GM21717 (cell line): ENCODE measurements at regions not wholly inside any gene's neighbourhood (a gene's known extent, or its start where the extent isn't known, plus 50 kb on each side); places are given as distances from the start of the nearest gene placed in this dataset.

Experiments
- ATAC-seq: cut with Tn5 transposase; IDR thresholded peaks from one replicate; pipeline ENCODE4 v1.9.1; 2021; ENCODE audit warnings: mild to moderate bottlenecking, moderate library complexity; ENCODE audit not compliant: unreplicated experiment

- ATAC-seq = no peak
These were observed 96.7 kb upstream of the ARAP3 start for GRCh38 chr5:141778683-141779082.

- no peak for ATAC-seq
These were observed 96.2 kb upstream of the ARAP3 start for GRCh38 chr5:141778206-141778605.

- no peak for ATAC-seq
These were observed 95.7 kb upstream of the ARAP3 start for GRCh38 chr5:141777711-141778110.

- no peak for ATAC-seq
These were observed 95.1 kb upstream of the ARAP3 start for GRCh38 chr5:141777130-141777529.

GRCh38 chr5:141773779-141774562, 91.9 kb upstream of the ARAP3 start:
- ATAC-seq = no peak

GRCh38 chr5:141772281-141772680, 90.3 kb upstream of the ARAP3 start:
- no peak for ATAC-seq

GRCh38 chr5:141771562-141771961, 89.5 kb upstream of the ARAP3 start:
- ATAC-seq = no peak

- ATAC-seq = no peak
These were observed 89.0 kb upstream of the ARAP3 start for GRCh38 chr5:141771031-141771430.

GRCh38 chr5:141769671-141770070, 87.6 kb upstream of the ARAP3 start:
- no peak for ATAC-seq

- no peak for ATAC-seq
These were observed 85.6 kb upstream of the ARAP3 start for GRCh38 chr5:141767671-141768070.

- no peak for ATAC-seq
These were observed 84.0 kb upstream of the ARAP3 start for GRCh38 chr5:141765896-141766551.

- ATAC-seq = no peak
These were observed 81.5 kb upstream of the ARAP3 start for GRCh38 chr5:141763541-141763940.

- no peak for ATAC-seq
These were observed 80.8 kb upstream of the ARAP3 start for GRCh38 chr5:141762790-141763368.

- no peak for ATAC-seq
These were observed 80.3 kb upstream of the ARAP3 start for GRCh38 chr5:141762316-141762715.

- ATAC-seq = no peak
These were observed 78.7 kb upstream of the ARAP3 start for GRCh38 chr5:141760753-141761152.

- no peak for ATAC-seq
These were observed 78.2 kb upstream of the ARAP3 start for GRCh38 chr5:141760193-141760592.

GRCh38 chr5:141758310-141758998, 76.4 kb upstream of the ARAP3 start:
- no peak for ATAC-seq

- no peak for ATAC-seq
These were observed 75.4 kb upstream of the ARAP3 start for GRCh38 chr5:141757402-141757801.

- ATAC-seq = no peak
These were observed 74.2 kb upstream of the ARAP3 start for GRCh38 chr5:141756196-141756595.

- ATAC-seq = no peak
These were observed 72.1 kb upstream of the ARAP3 start for GRCh38 chr5:141753971-141754713.
